Cardiac muscle cell (in vitro differentiated cells and primary cell): ENCODE measurements at regions not wholly inside any gene's neighbourhood (a gene's known extent, or its start where the extent isn't known, plus 50 kb on each side); places are given as distances from the start of the nearest gene placed in this dataset.
A peak's percentile ranks its signal among the peaks of the same experiment; 100 is the strongest.

ENCODE experiments used
- DNase-seq, 2 donors: peaks; one replicate each; pipeline versions ENCODE4 v3.0.0 to v3.0.0-alpha.2; 2010 to 2017; ENCODE audit warnings: low read depth in 1 of 2, low spot score in 1 of 2
- H3K27ac ChIP-seq: fragments of 200-600 bp; sonication (generic); 2 replicates; pipeline ENCODE4 v1.5.1; 2016
- H3K27me3 ChIP-seq: fragments of 200-600 bp; sonication (generic); 2 replicates; pipeline ENCODE4 v1.6.0; 2016; ENCODE audit warnings: control low read depth
- H3K36me3 ChIP-seq: fragments of 200-600 bp; sonication (generic); 2 replicates; pipeline ENCODE4 v1.5.1; 2016; ENCODE audit warnings: control low read depth
- H3K4me1 ChIP-seq: fragments of 200-600 bp; sonication (generic); 2 replicates; pipeline ENCODE4 v1.8.1; 2017; ENCODE audit warnings: low read depth, mild to moderate bottlenecking, mixed run types
- H3K4me3 ChIP-seq: fragments of 200-600 bp; sonication (generic); 2 replicates; pipeline ENCODE4 v1.5.1; 2016; ENCODE audit warnings: mild to moderate bottlenecking
- H3K9me3 ChIP-seq: fragments of 200-600 bp; sonication (generic); 2 replicates; pipeline ENCODE4 v1.5.1; 2017; ENCODE audit warnings: low read depth, mild to moderate bottlenecking, control low read depth
- TF ChIP-seq, protein P1 (sequence below): IDR thresholded peaks from 2 replicates; pipeline ENCODE4 v1.5.1; 2012; ENCODE audit warnings: low read depth, mild to moderate bottlenecking, low read length

DNA sequence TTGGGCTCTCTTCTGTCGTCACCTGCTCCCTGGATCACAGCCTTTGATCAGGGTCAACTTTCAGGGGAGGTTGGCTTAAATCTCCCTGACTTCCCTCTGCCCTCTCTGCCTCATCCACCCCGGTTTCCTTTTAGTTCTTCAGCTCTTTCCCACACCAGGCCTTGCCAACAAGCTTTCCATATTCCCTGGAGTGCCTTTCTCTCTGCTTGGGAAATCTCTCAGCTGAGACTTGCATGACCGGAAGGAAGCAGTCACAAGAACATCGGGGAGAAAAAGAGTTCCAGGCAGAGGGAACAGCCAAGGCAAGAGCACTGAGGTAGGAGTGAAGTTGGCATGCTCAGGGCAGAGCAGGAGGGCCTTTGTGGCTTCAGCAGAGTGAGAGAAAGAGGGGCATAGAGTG lies 88.4 kb upstream of the HSPA9 start:
- H3K9me3 ChIP-seq, result no peaks in the 10 kb centered on the region
- H3K27ac ChIP-seq, result peak overlapping the region; percentile 60
- H3K4me3 ChIP-seq, result no peak overlapping the region
- H3K4me1 ChIP-seq, result peaks cover 37% of the 10 kb centered on the region
- DNase-seq, result peak in 1 of 2 donors; percentile 36
- TF ChIP-seq, protein P1, sequence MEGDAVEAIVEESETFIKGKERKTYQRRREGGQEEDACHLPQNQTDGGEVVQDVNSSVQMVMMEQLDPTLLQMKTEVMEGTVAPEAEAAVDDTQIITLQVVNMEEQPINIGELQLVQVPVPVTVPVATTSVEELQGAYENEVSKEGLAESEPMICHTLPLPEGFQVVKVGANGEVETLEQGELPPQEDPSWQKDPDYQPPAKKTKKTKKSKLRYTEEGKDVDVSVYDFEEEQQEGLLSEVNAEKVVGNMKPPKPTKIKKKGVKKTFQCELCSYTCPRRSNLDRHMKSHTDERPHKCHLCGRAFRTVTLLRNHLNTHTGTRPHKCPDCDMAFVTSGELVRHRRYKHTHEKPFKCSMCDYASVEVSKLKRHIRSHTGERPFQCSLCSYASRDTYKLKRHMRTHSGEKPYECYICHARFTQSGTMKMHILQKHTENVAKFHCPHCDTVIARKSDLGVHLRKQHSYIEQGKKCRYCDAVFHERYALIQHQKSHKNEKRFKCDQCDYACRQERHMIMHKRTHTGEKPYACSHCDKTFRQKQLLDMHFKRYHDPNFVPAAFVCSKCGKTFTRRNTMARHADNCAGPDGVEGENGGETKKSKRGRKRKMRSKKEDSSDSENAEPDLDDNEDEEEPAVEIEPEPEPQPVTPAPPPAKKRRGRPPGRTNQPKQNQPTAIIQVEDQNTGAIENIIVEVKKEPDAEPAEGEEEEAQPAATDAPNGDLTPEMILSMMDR, result no peak
- no peaks in the 10 kb centered on the region for H3K36me3 ChIP-seq
- no peaks in the 10 kb centered on the region for H3K27me3 ChIP-seq

DNA sequence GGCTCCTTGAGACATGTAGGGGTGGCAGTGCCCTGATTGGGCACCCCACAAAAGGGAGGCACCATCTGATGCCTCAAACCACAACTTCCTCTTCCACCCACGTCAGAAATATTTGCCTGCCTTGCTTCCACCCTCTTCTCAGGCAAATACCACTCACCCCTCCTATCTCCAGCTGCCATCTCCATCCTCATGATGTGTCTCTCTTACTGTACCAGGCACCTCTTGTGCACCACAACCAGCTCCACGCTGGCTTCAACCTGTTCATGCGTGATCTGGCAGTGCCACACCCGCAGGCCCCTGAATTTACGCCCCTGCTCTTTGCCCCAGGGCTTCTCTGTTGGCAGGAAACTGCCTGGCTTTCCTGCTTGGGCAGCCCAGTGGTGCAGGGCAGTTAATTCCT lies 87.8 kb upstream of the HSPA9 start:
- no peaks in the 10 kb centered on the region for H3K27me3 ChIP-seq
- peak overlapping the region; percentile 60 for H3K27ac ChIP-seq
- no peak for DNase-seq
- H3K4me1 ChIP-seq, result peaks cover 31% of the 10 kb centered on the region
- H3K36me3 ChIP-seq, result no peaks in the 10 kb centered on the region
- TF ChIP-seq, protein P1, result no peak
- no peak overlapping the region for H3K4me3 ChIP-seq
- no peaks in the 10 kb centered on the region for H3K9me3 ChIP-seq

DNA sequence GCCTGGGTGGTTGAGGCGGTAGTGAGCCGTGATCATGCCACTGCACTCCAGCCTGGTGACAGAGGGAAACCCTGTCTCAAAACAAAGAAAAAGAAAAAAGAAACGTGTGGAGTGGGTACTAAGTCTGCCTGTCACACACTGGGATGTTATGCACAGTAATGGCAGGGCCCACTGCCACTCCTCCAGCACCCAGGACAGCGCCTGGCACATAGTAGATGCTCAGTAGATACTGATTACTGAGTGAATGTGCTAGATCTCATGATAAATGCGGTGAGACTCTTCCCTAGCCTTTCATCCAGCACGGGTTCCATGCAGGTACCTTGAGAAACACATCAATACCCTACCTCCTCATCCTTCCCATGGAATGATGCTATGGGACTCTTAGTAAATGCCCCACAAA lies 87.4 kb upstream of the HSPA9 start:
- Histone ChIP-seq H3K4me1 (peaks cover 27% of the 10 kb centered on the region), H3K9me3 (no peaks in the 10 kb centered on the region), H3K27ac (no peak overlapping the region), H3K27me3 (no peaks in the 10 kb centered on the region), H3K4me3 (no peak overlapping the region), H3K36me3 (no peaks in the 10 kb centered on the region)
- no peak for DNase-seq
- TF ChIP-seq, protein P1, result no peak

DNA sequence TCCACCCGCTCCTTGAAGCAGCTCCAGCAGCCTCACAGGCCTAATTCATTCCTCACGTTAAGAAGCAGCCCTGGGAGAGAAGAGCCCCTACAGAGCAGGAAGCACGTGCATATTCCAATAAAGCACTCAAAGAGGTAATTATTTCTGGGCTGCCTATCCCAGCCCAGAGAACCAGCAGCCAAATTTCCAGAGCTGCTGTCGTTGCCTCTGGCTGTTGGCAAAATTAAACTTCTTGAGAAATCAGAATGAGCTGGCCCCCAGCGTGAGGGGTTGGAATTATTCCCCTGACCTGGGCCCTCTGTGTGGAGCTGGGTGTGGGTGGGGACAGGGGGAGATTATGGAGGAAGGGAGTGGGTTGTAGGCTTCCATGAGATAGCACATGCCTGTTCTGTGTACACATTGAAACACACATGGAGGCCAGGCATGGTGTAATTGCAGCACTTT lies 86.8 kb upstream of the HSPA9 start:
- H3K27ac ChIP-seq, result peak overlapping the region; percentile 34
- no peaks in the 10 kb centered on the region for H3K36me3 ChIP-seq
- no peak for DNase-seq
- TF ChIP-seq, protein P1, result no peak
- H3K4me1 ChIP-seq, result peaks cover 25% of the 10 kb centered on the region
- no peak overlapping the region for H3K4me3 ChIP-seq
- H3K9me3 ChIP-seq, result no peaks in the 10 kb centered on the region
- no peaks in the 10 kb centered on the region for H3K27me3 ChIP-seq

DNA sequence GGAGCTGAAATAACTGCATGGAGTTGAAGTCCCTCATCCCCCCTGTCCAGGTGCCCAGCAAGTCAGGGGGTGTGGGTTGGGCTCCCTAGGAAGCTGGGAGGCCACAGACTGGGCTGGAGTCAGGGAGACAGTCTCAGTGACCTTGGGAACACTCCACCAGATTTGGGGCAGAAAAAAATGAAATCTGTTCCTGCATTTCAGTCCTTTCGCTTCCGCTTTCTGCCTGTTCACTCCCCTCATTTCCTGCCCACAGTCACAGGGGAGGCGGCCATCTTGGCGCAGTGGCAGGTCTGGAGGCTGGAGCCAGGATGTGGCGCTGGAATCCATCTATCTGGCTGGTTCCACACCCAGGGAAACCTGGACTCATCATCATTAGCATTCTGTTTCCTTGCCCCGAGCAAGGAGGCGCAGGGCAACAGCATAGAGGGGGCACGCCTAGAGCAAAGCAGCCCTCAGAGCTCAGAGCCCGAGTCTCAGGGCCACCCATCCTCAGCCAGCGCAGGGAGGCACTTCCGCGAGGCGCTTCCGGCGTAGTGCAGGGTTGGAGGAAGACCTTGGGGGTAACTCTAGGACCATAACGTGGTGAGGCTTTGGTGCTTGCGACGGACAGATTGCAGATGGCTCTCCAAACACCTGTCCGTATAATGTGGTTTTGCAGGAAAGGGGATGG lies 86.2 kb upstream of the HSPA9 start:
- Histone ChIP-seq H3K9me3 (no peaks in the 10 kb centered on the region), H3K4me1 (peaks cover 20% of the 10 kb centered on the region), H3K36me3 (no peaks in the 10 kb centered on the region), H3K4me3 (no peak overlapping the region), H3K27me3 (no peaks in the 10 kb centered on the region), H3K27ac (peak overlapping the region; percentile 34)
- DNase-seq, result no peak
- TF ChIP-seq, protein P1, result no peak
